ENCODE measurements at regions not wholly inside any gene's neighbourhood (a gene's known extent, or its start where the extent isn't known, plus 50 kb on each side); places are given as distances from the start of the nearest gene placed in this dataset.
A peak's percentile ranks its signal among the peaks of the same experiment; 100 is the strongest.

DNA sequence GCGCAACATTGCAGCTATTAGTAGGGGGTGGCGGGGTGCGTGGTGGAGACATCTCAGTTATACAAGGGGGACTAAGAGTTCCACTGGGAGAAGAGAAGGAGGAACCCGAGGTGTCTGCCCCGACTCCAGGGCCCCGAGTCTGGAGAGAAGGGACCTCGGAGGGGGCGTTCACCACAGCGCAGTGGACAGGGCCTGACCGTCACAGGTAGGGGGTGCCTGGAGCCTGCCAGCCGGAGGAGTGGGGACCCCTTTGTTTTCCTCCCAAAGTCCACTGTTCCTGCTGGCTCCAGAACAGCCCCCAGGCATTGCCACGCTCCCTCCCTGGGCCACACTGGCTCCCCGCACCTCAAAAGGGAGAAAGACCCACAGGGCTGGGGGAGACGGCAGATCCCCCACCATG lies 175.9 kb upstream of the TNRC6C start:
- peaks cover 32% of the 10 kb centered on the region for H3K4me1 Mint-ChIP-seq
- H3K9me3 Mint-ChIP-seq = peaks cover 8% of the 10 kb centered on the region
- DNase-seq = no peak
- TF ChIP-seq, protein P1, sequence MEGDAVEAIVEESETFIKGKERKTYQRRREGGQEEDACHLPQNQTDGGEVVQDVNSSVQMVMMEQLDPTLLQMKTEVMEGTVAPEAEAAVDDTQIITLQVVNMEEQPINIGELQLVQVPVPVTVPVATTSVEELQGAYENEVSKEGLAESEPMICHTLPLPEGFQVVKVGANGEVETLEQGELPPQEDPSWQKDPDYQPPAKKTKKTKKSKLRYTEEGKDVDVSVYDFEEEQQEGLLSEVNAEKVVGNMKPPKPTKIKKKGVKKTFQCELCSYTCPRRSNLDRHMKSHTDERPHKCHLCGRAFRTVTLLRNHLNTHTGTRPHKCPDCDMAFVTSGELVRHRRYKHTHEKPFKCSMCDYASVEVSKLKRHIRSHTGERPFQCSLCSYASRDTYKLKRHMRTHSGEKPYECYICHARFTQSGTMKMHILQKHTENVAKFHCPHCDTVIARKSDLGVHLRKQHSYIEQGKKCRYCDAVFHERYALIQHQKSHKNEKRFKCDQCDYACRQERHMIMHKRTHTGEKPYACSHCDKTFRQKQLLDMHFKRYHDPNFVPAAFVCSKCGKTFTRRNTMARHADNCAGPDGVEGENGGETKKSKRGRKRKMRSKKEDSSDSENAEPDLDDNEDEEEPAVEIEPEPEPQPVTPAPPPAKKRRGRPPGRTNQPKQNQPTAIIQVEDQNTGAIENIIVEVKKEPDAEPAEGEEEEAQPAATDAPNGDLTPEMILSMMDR (IDR thresholded peaks at IDR 0.05) = no peak
- H3K36me3 Mint-ChIP-seq (ENCODE audit: low read depth) = peaks cover 1% of the 10 kb centered on the region
- no peak overlapping the region for H3K4me3 Mint-ChIP-seq
- H3K27me3 Mint-ChIP-seq (ENCODE audit: low read depth, poor library complexity) = peaks cover 61% of the 10 kb centered on the region
- no peak overlapping the region for H3K27ac Mint-ChIP-seq

DNA sequence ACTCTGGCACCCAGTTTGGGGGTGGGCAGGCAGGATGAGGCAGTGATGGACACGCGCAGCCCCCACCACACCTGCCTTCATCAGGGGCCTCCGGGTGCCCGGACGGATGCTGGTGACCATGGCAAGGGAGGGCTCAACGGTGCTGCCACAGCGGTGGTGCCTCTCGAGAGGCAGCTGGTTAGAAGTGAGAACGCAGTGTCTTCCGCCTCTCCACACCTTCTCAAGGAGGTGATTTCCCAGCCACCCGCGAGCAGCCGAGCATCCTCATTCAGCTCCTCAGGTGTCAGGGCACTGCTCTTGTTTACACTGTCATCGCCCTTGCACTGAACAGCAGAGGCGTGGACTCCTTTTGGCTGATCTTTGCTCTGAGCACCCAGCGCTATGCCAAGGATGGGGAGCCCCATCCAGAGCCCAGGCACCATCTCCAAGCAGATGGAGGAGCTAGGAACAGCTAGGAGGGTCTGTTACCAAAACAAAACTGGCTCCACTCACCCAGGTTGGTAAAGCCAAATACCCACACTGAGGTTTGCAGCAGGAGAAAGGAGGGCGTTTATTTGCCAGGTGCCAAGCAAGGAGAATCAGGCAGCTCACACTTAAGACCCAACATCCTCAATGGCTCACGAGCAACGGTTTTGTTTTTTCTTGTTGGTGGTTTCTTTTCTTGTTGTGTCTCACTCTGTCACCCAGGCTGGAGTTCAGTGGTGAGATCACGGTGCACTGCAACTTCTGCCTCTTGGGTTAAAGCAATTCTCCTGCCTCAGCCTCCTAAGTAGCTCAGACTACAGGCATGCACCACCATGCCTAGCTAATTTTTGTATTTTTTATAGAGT lies 174.3 kb upstream of the TNRC6C start:
- Mint-ChIP-seq H3K4me3 (no peak overlapping the region), H3K4me1 (peaks cover 29% of the 10 kb centered on the region), H3K9me3 (no peaks in the 10 kb centered on the region), H3K36me3 (ENCODE audit: low read depth) (peaks cover 4% of the 10 kb centered on the region), H3K27ac (no peak overlapping the region), H3K27me3 (ENCODE audit: low read depth, poor library complexity) (peaks cover 70% of the 10 kb centered on the region)
- no peak for DNase-seq
- TF ChIP-seq, protein P1 (IDR thresholded peaks at IDR 0.05) = no peak

DNA sequence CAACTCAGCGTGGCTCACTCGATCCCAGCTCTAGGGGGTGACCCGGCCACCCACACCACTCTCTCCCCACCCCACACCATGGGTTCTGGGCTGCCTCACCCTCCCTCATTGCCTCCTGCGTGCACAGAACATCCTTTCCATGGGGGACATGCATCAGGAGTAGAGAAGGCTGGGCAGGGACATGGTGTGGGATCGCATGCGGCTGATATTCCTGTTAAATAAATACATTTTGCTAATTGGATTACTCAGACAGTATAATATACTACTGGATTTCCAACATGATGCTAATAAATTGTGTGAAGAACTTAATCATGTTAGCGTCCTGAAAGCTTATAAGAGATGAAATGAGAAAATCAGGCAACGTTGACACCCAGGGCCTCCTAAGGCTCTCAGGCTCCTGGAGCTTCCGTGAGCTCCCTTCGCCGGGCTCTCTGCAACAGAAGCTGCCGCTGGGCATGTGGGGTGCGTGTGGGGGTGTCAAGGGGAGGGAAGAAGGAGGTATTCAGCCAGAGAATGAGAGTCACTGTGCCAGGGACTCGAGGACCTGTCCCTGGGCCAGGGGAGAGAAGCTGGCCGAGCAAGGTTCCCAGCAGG lies 173.1 kb upstream of the TNRC6C start:
- H3K9me3 Mint-ChIP-seq = no peaks in the 10 kb centered on the region
- no peak overlapping the region for H3K4me3 Mint-ChIP-seq
- no peak overlapping the region for H3K27ac Mint-ChIP-seq
- H3K27me3 Mint-ChIP-seq (ENCODE audit: low read depth, poor library complexity) = peaks cover 82% of the 10 kb centered on the region
- TF ChIP-seq, protein P1 (IDR thresholded peaks at IDR 0.05) = no peak
- H3K36me3 Mint-ChIP-seq (ENCODE audit: low read depth) = peaks cover 4% of the 10 kb centered on the region
- DNase-seq = no peak
- H3K4me1 Mint-ChIP-seq = peaks cover 28% of the 10 kb centered on the region

DNA sequence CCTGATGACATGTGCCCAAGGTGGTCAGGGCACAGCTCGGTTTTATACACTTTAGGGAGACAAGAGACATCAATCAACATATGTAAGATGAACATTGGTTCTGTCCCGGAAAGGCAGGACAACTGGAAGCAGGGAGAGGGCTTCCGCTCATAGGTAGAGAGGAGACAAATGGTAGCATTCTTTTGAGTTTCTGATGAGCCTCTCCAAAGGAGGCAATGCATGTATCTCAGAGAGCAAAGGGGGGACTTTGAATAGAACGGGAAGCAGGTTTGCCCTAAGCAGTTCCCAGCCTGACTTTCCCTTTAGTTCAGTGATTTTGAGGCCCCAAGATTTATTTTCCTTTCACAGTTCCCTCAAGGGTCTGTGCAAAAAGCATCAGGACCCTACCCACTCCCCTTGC lies 172.4 kb upstream of the TNRC6C start:
- H3K27ac Mint-ChIP-seq = no peak overlapping the region
- DNase-seq = no peak
- TF ChIP-seq, protein P1 (IDR thresholded peaks at IDR 0.05) = no peak
- peaks cover 89% of the 10 kb centered on the region for H3K27me3 Mint-ChIP-seq (ENCODE audit: low read depth, poor library complexity)
- H3K4me1 Mint-ChIP-seq = peaks cover 25% of the 10 kb centered on the region
- no peaks in the 10 kb centered on the region for H3K9me3 Mint-ChIP-seq
- H3K36me3 Mint-ChIP-seq (ENCODE audit: low read depth) = peaks cover 4% of the 10 kb centered on the region
- no peak overlapping the region for H3K4me3 Mint-ChIP-seq

DNA sequence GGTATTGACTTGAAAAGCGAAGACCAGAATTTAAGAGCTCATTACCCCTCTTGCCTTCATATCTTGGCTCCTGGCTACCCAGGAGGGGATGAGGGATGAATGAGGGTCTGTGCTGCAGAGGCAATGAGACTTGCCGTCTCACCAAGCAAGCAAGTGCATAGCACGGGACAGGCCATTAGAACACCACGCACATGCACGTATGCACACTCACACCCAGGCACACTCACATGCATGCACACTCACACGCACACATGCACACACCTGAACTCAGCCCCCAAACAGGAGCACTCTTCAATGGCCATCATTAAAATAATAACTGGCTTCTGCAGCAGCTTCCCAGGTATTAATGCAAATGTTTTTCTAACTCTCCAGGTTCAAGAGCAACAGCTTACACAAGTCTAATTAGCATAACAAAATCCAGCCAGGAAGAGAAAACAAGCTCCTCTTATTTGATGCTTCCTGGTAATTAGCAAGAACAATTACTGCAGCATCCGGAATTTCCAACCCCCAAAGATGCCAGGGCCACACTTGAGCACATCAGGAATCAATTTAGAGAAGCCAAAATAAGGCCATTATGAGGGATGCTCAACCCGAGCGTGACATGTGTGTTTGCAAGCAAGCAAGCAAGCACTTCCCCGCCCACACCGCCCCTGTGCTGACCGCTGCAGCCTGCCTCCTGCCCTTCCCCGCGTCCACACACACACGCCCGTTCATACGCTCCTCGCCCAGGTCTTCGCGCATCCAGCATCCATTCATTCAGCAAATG lies 171.6 kb upstream of the TNRC6C start:
- H3K27me3 Mint-ChIP-seq (ENCODE audit: low read depth, poor library complexity) = peaks cover 89% of the 10 kb centered on the region

More for the DNA sequence above, 171.6 kb upstream of the TNRC6C start:
- peak; percentile 46 for DNase-seq
- Mint-ChIP-seq H3K4me3 (no peak overlapping the region), H3K9me3 (no peaks in the 10 kb centered on the region), H3K27ac (no peak overlapping the region), H3K36me3 (ENCODE audit: low read depth) (peaks cover 4% of the 10 kb centered on the region), H3K4me1 (peaks cover 25% of the 10 kb centered on the region)
- TF ChIP-seq, protein P1 (IDR thresholded peaks at IDR 0.05) = no peak
